Mesendoderm (in vitro differentiated cells): ENCODE measurements at regions not wholly inside any gene's neighbourhood (a gene's known extent, or its start where the extent isn't known, plus 50 kb on each side); places are given as distances from the start of the nearest gene placed in this dataset.
"Not testable (repeated sequence)": the region's sequence is repeated elsewhere in the genome, so short reads cannot be mapped to it uniquely, and the experiment has no call there.

Source experiments
- DNase-seq: peaks from one replicate; pipeline ENCODE4 v3.0.0; 2013
- H2AK5ac ChIP-seq: 2 replicates; pipeline ENCODE4 v1.6.1; 2013; ENCODE audit warnings: low read length, inconsistent platforms
- H2BK120ac ChIP-seq: 2 replicates; pipeline ENCODE4 v1.6.1; 2013; ENCODE audit warnings: low read depth, mild to moderate bottlenecking, low read length, moderate library complexity, mixed read lengths
- H2BK15ac ChIP-seq: replicated peaks from 2 replicates; pipeline ENCODE4 v1.6.1; 2013; ENCODE audit warnings: low read depth, mild to moderate bottlenecking, moderate library complexity
- H2BK5ac ChIP-seq: 2 replicates; pipeline ENCODE4 v1.6.1; 2013; ENCODE audit warnings: low read length, inconsistent platforms
- H3K18ac ChIP-seq: 2 replicates; pipeline ENCODE4 v1.6.1; 2013; ENCODE audit warnings: mild to moderate bottlenecking, low read length, mixed read lengths
- H3K23ac ChIP-seq: one replicate; pipeline ENCODE4 v1.6.1; 2013; ENCODE audit warnings: low read length
- H3K27ac ChIP-seq: 2 replicates; pipeline ENCODE4 v1.5.1; 2013; ENCODE audit warnings: low read depth, mild to moderate bottlenecking, inconsistent platforms, low read length, moderate library complexity
- H3K27me3 ChIP-seq: 2 replicates; pipeline ENCODE4 v1.6.1; 2013; ENCODE audit warnings: low read length, control low read depth, mild to moderate bottlenecking, inconsistent platforms; ENCODE audit not compliant: insufficient read depth, poor library complexity
- H3K36me3 ChIP-seq: 2 replicates; pipeline ENCODE4 v1.6.1; 2013; ENCODE audit warnings: low read length, inconsistent platforms; ENCODE audit not compliant: control insufficient read depth, insufficient read depth
- H3K4ac ChIP-seq: one replicate; pipeline ENCODE4 v1.6.1; 2013; ENCODE audit warnings: low read depth, mild to moderate bottlenecking, low read length, moderate library complexity
- H3K4me1 ChIP-seq: 2 replicates; pipeline ENCODE4 v1.6.1; 2013; ENCODE audit warnings: low read depth, low read length, inconsistent platforms; ENCODE audit not compliant: control insufficient read depth
- H3K4me2 ChIP-seq: 2 replicates; pipeline ENCODE4 v1.6.1; 2013; ENCODE audit warnings: low read length
- H3K4me3 ChIP-seq: 2 replicates; pipeline ENCODE4 v1.5.1; 2013; ENCODE audit warnings: mild to moderate bottlenecking, low read length
- H3K56ac ChIP-seq: one replicate; pipeline ENCODE4 v1.6.1; 2013; ENCODE audit warnings: low read length
- H3K79me1 ChIP-seq: 2 replicates; pipeline ENCODE4 v1.6.1; 2013; ENCODE audit warnings: low read length, inconsistent platforms
- H3K79me2 ChIP-seq: 2 replicates; pipeline ENCODE4 v1.6.1; 2013; ENCODE audit warnings: mild to moderate bottlenecking, low read length; ENCODE audit not compliant: control insufficient read depth, insufficient read depth
- H3K9ac ChIP-seq: 2 replicates; pipeline ENCODE4 v1.6.1; 2013; ENCODE audit warnings: low read length, inconsistent platforms
- H4K5ac ChIP-seq: one replicate; pipeline ENCODE4 v1.6.1; 2013; ENCODE audit warnings: low read length
- H4K8ac ChIP-seq: one replicate; pipeline ENCODE4 v1.6.1; 2013; ENCODE audit warnings: low read depth, mild to moderate bottlenecking, control low read depth, low read length, moderate library complexity
- WGBS: extraction: QIAGEN DNeasy Blood & Tissue Kit; methylation state at CpG from one replicate; pipeline ENCODE4 v1.1.7; 2013; ENCODE audit warnings: low lambda C conversion rate, missing lambda C conversion rate; ENCODE audit not compliant: insufficient coverage; ENCODE audit errors: extremely low coverage; 5-methylcytosine and 5-hydroxymethylcytosine counted together

DNA sequence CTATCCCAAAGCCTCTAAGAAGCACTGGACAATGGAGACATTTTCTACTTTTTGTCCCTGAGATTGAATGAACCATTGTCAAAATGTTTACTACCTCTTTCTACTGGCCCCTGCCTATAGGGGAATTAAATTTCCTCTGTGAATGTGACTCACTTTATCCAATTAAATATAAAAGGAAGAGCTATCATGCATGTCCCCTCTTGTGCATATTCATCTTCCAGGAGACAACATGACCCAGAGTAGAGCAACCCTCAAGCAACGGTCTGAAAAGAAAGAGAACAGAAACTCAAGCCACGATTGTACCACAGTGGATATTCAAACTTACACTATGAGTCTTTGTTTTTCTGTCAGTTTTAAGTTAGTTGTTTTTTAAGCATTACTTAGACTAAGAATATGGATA, 938.4 kb upstream of the ATXN7L3B start:
- no peak overlapping the region for H3K4me2 ChIP-seq
- DNase-seq, result no peak
- no peak overlapping the region for H3K18ac ChIP-seq
- H2BK15ac ChIP-seq, result no peak overlapping the region
- no peak overlapping the region for H3K23ac ChIP-seq
- H3K4me3 ChIP-seq, result no peak overlapping the region
- H3K9ac ChIP-seq, result no peak overlapping the region
- no peak overlapping the region for H2AK5ac ChIP-seq
- no peaks in the 10 kb centered on the region for H3K4me1 ChIP-seq
- no peak overlapping the region for H2BK120ac ChIP-seq
- no peak overlapping the region for H4K5ac ChIP-seq
- no peak overlapping the region for H4K8ac ChIP-seq
- no CpG with 5 or more reads among the region's 2 CpGs for WGBS
- no peaks in the 10 kb centered on the region for H3K36me3 ChIP-seq
- H2BK5ac ChIP-seq, result no peak overlapping the region
- no peaks in the 10 kb centered on the region for H3K79me1 ChIP-seq
- no peaks in the 10 kb centered on the region for H3K27me3 ChIP-seq
- no peaks in the 10 kb centered on the region for H3K79me2 ChIP-seq
- H3K27ac ChIP-seq, result no peak overlapping the region
- no peak overlapping the region for H3K4ac ChIP-seq
- H3K56ac ChIP-seq, result no peak overlapping the region

DNA sequence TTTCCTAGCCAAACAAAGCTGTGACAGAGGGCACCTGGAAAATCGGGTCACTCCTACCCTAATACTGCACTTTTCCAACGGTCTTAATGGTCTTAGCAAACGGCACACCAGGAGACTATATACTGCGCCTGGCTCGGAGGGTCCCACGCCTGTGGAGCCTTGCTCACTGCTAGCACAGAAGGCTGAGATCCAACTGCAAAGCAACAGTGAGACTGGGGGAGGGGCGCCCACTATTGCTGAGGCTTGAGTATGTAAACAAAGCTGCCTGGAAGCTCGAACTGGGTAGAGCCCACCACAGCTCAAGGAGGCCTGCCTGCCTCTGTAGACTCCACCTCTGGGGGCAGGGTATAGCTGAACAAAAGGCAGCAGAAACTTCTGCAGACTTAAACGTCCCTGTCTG, 931.7 kb upstream of the ATXN7L3B start:
- not testable (repeated sequence) for H3K56ac ChIP-seq, H2AK5ac ChIP-seq, H2BK15ac ChIP-seq, H4K8ac ChIP-seq, H2BK5ac ChIP-seq, H4K5ac ChIP-seq, H3K9ac ChIP-seq, H3K27ac ChIP-seq, H3K79me1 ChIP-seq, H3K4me1 ChIP-seq, H3K79me2 ChIP-seq, H3K18ac ChIP-seq, H3K4me3 ChIP-seq, H3K4me2 ChIP-seq, H3K36me3 ChIP-seq, H3K23ac ChIP-seq, H3K27me3 ChIP-seq, H3K4ac ChIP-seq, H2BK120ac ChIP-seq
- WGBS, result no CpG with 5 or more reads among the region's 9 CpGs
- peak; percentile 37 for DNase-seq

DNA sequence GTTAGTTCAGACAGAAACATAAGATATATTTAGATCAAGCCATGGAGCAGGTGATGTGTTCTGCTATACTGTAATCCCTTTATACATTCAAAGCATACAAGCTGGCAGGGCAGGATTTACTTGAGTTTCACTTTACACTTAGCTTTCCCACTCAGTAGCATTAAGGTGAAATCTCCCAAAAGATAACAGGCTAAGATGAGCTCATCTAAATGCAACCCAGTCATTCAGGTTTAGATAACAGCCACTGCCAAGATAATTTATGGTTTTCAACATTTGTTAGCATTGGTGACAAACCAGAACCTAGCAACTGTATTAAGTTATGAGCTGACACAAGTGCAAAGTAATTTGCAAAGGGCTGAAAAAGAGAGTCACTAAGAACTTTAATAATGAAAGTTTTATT, 925.1 kb upstream of the ATXN7L3B start:
- no peak overlapping the region for H2BK5ac ChIP-seq
- peaks cover 2% of the 10 kb centered on the region for H3K4me1 ChIP-seq
- no peak overlapping the region for H2AK5ac ChIP-seq
- H3K79me1 ChIP-seq, result no peaks in the 10 kb centered on the region
- H3K23ac ChIP-seq, result no peak overlapping the region
- H3K79me2 ChIP-seq, result no peaks in the 10 kb centered on the region
- H3K4ac ChIP-seq, result no peak overlapping the region
- H3K4me2 ChIP-seq, result no peak overlapping the region
- no peaks in the 10 kb centered on the region for H3K27me3 ChIP-seq
- H3K4me3 ChIP-seq, result no peak overlapping the region
- DNase-seq, result peak; percentile 90
- no peaks in the 10 kb centered on the region for H3K36me3 ChIP-seq
- H4K8ac ChIP-seq, result no peak overlapping the region
- H3K9ac ChIP-seq, result no peak overlapping the region
- H2BK15ac ChIP-seq, result no peak overlapping the region
- H2BK120ac ChIP-seq, result no peak overlapping the region
- H3K27ac ChIP-seq, result no peak overlapping the region
- H3K18ac ChIP-seq, result no peak overlapping the region
- H4K5ac ChIP-seq, result no peak overlapping the region
- no peak overlapping the region for H3K56ac ChIP-seq

DNA sequence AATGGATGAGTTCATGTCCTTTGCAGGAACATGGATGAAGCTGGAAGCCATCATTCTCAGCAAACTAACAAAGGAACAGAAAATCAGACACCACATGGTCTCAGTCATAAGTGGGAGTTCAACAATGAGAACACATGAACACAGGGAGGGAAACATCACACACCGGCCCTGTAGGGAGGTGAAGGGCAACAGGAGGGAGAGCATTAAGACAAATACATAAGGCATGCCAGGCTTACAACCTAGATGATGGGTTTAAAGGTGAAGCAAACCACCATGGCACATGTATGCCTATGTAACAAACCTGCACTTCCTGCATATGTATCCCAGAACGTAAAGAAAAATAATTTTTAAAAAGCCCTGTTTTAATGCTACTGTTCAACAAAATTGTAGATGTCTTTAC, 914.2 kb upstream of the ATXN7L3B start:
- Histone ChIP-seq H3K56ac (no peak overlapping the region), H3K27ac (no peak overlapping the region), H3K79me2 (no peaks in the 10 kb centered on the region), H3K4me2 (no peak overlapping the region), H3K27me3 (no peaks in the 10 kb centered on the region), H2BK15ac (no peak overlapping the region), H2BK120ac (no peak overlapping the region), H3K18ac (no peak overlapping the region), H4K5ac (no peak overlapping the region), H3K23ac (no peak overlapping the region), H3K4me1 (no peaks in the 10 kb centered on the region), H2AK5ac (no peak overlapping the region), H3K9ac (no peak overlapping the region), H3K4ac (no peak overlapping the region), H4K8ac (no peak overlapping the region), H2BK5ac (no peak overlapping the region), H3K4me3 (no peak overlapping the region), H3K79me1 (no peaks in the 10 kb centered on the region), H3K36me3 (no peaks in the 10 kb centered on the region)
- no CpG with 5 or more reads among the region's 2 CpGs for WGBS
- no peak for DNase-seq

DNA sequence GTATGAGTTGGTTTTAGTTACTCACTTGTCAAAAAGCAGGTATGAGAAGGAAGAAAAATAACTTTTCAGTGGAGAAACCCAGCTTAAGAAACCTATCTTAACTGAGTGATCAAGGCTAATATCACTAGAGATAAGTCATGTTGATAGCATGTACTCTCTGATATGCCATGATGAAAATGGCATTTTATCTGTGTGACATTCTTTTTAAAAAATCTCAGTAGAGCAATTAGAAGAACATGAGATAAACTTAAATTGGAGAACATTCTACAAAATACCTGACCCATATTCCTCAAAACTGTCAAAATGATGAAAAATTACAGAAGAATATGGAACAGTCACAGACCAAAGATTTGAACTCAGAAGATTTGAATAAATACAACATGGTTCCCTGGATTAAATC, 912.4 kb upstream of the ATXN7L3B start:
- no peak overlapping the region for H4K8ac ChIP-seq
- H4K5ac ChIP-seq, result no peak overlapping the region
- H3K27ac ChIP-seq, result no peak overlapping the region
- peak; percentile 56 for DNase-seq
- no peak overlapping the region for H2AK5ac ChIP-seq
- H2BK120ac ChIP-seq, result no peak overlapping the region
- no peak overlapping the region for H3K4me2 ChIP-seq
- H3K79me2 ChIP-seq, result no peaks in the 10 kb centered on the region
- H3K56ac ChIP-seq, result no peak overlapping the region
- H3K79me1 ChIP-seq, result no peaks in the 10 kb centered on the region
- no peaks in the 10 kb centered on the region for H3K36me3 ChIP-seq
- H3K4me3 ChIP-seq, result no peak overlapping the region
- H3K4me1 ChIP-seq, result no peaks in the 10 kb centered on the region
- no peak overlapping the region for H2BK15ac ChIP-seq
- no peak overlapping the region for H3K23ac ChIP-seq
- H3K4ac ChIP-seq, result no peak overlapping the region
- H2BK5ac ChIP-seq, result no peak overlapping the region
- H3K9ac ChIP-seq, result no peak overlapping the region
- no peaks in the 10 kb centered on the region for H3K27me3 ChIP-seq
- no peak overlapping the region for H3K18ac ChIP-seq

DNA sequence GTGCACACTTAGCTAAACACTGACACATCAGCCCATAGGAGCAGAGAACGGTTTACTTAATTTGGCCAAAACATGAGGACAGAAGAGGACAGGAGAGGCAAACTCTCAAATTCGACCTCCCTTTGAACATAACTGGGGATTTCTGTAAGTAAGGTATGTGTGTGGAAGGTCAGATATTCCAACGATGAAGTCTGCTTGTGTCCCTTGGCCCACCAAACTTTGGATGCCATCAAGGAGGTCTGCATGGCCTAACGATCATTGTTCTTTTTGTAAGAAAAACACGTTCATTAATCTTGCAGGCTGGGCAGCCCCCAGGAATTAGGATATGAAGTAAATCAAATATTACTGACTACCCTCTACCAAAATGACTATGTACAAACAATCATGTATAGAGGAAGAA, 908.5 kb upstream of the ATXN7L3B start:
- Histone ChIP-seq H3K79me2 (no peaks in the 10 kb centered on the region), H3K4me3 (no peak overlapping the region), H3K56ac (no peak overlapping the region), H4K5ac (no peak overlapping the region), H3K27ac (no peak overlapping the region), H3K4me2 (no peak overlapping the region), H3K4ac (no peak overlapping the region), H3K27me3 (no peaks in the 10 kb centered on the region), H2BK15ac (no peak overlapping the region), H2BK120ac (no peak overlapping the region), H2AK5ac (no peak overlapping the region), H3K36me3 (no peaks in the 10 kb centered on the region), H4K8ac (no peak overlapping the region), H3K23ac (no peak overlapping the region), H3K18ac (no peak overlapping the region), H3K9ac (no peak overlapping the region), H3K4me1 (no peaks in the 10 kb centered on the region), H3K79me1 (no peaks in the 10 kb centered on the region), H2BK5ac (no peak overlapping the region)
- WGBS, result no CpG with 5 or more reads among the region's 5 CpGs
- DNase-seq, result no peak
